ENCODE measurements at regions not wholly inside any gene's neighbourhood (a gene's known extent, or its start where the extent isn't known, plus 50 kb on each side); places are given as distances from the start of the nearest gene placed in this dataset.

DNA sequence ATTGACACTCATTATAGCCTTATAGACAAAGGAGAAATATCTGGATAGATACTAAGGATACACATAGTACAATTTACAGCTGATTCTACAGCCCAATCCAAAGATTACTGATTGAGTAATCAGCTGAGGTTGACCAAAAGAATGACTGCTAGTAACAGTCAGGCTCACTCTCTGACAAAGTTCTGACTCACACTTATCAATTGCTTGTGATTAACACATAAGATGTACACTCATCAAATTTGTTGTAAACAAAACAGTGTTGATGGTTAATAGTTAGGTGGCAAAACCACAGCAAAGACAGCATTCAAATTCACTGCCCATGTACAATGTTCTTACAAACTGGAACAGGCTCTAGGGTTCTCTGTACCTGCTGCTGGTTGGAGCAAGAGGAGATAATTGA is 422.7 kb downstream of the TLE1 start:
- no peak for DNase-seq (ENCODE audit: low read depth)
- no peak overlapping the region for H3K4me3 ChIP-seq (ENCODE audit: low read depth, low read length)
- TF ChIP-seq MAX (IDR thresholded peaks at IDR 0.05; ENCODE audit: low read depth, low read length): no peak
- no peak for TF ChIP-seq MYC (IDR thresholded peaks at IDR 0.05; ENCODE audit: low read depth, low read length)
- no peak for TF ChIP-seq CTCF (IDR thresholded peaks at IDR 0.05; ENCODE audit: low read depth, low read length)
- no peak for TF ChIP-seq POLR2A (IDR thresholded peaks at IDR 0.05; ENCODE audit: extremely low read depth, insufficient read length)

GRCh38 chr9:81266086-81266485 is 423.3 kb downstream of the TLE1 start:
- no peak for TF ChIP-seq MAX (IDR thresholded peaks at IDR 0.05; ENCODE audit: low read depth, low read length)
- no peak for TF ChIP-seq CTCF (IDR thresholded peaks at IDR 0.05; ENCODE audit: low read depth, low read length)
- no peak for TF ChIP-seq POLR2A (IDR thresholded peaks at IDR 0.05; ENCODE audit: extremely low read depth, insufficient read length)
- TF ChIP-seq MYC (IDR thresholded peaks at IDR 0.05; ENCODE audit: low read depth, low read length): no peak

DNA sequence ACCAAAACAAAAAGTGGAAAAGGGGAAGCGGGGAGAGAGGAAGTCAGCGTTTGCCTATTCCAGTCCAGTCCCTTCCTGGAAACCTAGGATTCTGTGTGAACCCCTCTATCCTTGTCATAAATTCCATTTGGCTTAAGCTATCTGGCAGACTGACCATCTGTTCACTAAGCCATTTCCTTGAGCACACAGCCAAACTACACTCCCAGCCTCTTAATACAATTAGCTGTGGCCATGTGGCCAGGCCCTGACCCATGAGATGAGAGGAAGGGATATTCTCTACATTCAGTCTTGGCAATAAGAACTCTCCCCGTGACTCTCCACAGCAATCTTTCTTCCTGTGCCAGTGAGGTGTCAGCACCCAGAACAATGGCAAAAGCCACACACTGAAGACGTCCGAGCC is 424.8 kb downstream of the TLE1 start:
- no peak for TF ChIP-seq MYC (IDR thresholded peaks at IDR 0.05; ENCODE audit: low read depth, low read length)
- no peak for TF ChIP-seq CTCF (IDR thresholded peaks at IDR 0.05; ENCODE audit: low read depth, low read length)
- TF ChIP-seq MAX (IDR thresholded peaks at IDR 0.05; ENCODE audit: low read depth, low read length): no peak
- no peak for TF ChIP-seq POLR2A (IDR thresholded peaks at IDR 0.05; ENCODE audit: extremely low read depth, insufficient read length)
- no peak for DNase-seq (ENCODE audit: low read depth)
- H3K4me3 ChIP-seq (ENCODE audit: low read depth, low read length): no peak overlapping the region

More at GRCh38 chr9:81266086-81266485, 423.3 kb downstream of the TLE1 start:
- no peak for DNase-seq (ENCODE audit: low read depth)
- no peak overlapping the region for H3K4me3 ChIP-seq (ENCODE audit: low read depth, low read length)

- peak; percentile 1 for DNase-seq (ENCODE audit: low read depth)
- no peak overlapping the region for H3K4me3 ChIP-seq (ENCODE audit: low read depth, low read length)
- no peak for TF ChIP-seq POLR2A (IDR thresholded peaks at IDR 0.05; ENCODE audit: extremely low read depth, insufficient read length)
- no peak for TF ChIP-seq CTCF (IDR thresholded peaks at IDR 0.05; ENCODE audit: low read depth, low read length)
- no peak for TF ChIP-seq MYC (IDR thresholded peaks at IDR 0.05; ENCODE audit: low read depth, low read length)
- TF ChIP-seq MAX (IDR thresholded peaks at IDR 0.05; ENCODE audit: low read depth, low read length): no peak
Observed at GRCh38 chr9:81259896-81260295, 429.5 kb downstream of the TLE1 start.

GRCh38 chr9:81256368-81256767 is 433.0 kb downstream of the TLE1 start:
- TF ChIP-seq CTCF (IDR thresholded peaks at IDR 0.05; ENCODE audit: low read depth, low read length) (no peak), MAX (IDR thresholded peaks at IDR 0.05; ENCODE audit: low read depth, low read length) (no peak), POLR2A (IDR thresholded peaks at IDR 0.05; ENCODE audit: extremely low read depth, insufficient read length) (no peak), MYC (IDR thresholded peaks at IDR 0.05; ENCODE audit: low read depth, low read length) (no peak)

GRCh38 chr9:81250606-81251005 is 438.7 kb downstream of the TLE1 start:
- DNase-seq (ENCODE audit: low read depth): no peak
- H3K4me3 ChIP-seq (ENCODE audit: low read depth, low read length): no peak overlapping the region
- no peak for TF ChIP-seq MYC (IDR thresholded peaks at IDR 0.05; ENCODE audit: low read depth, low read length)
- no peak for TF ChIP-seq POLR2A (IDR thresholded peaks at IDR 0.05; ENCODE audit: extremely low read depth, insufficient read length)
- no peak for TF ChIP-seq CTCF (IDR thresholded peaks at IDR 0.05; ENCODE audit: low read depth, low read length)
- TF ChIP-seq MAX (IDR thresholded peaks at IDR 0.05; ENCODE audit: low read depth, low read length): no peak

More at GRCh38 chr9:81256368-81256767, 433.0 kb downstream of the TLE1 start:
- no peak for DNase-seq (ENCODE audit: low read depth)
- H3K4me3 ChIP-seq (ENCODE audit: low read depth, low read length): no peak overlapping the region
